RCC 7860 (cell line): ENCODE measurements at regions not wholly inside any gene's neighbourhood (a gene's known extent, or its start where the extent isn't known, plus 50 kb on each side); places are given as distances from the start of the nearest gene placed in this dataset.

Source experiments
- DNase-seq: peaks from one replicate; pipeline ENCODE4 v3.0.0-alpha.2; 2015; ENCODE audit warnings: low spot score
- FAIRE-seq: peaks from 2 replicates; lab custom pipeline; 2012; peaks lifted over from hg19 to GRCh38; lab: Jason Lieb, UNC

DNA sequence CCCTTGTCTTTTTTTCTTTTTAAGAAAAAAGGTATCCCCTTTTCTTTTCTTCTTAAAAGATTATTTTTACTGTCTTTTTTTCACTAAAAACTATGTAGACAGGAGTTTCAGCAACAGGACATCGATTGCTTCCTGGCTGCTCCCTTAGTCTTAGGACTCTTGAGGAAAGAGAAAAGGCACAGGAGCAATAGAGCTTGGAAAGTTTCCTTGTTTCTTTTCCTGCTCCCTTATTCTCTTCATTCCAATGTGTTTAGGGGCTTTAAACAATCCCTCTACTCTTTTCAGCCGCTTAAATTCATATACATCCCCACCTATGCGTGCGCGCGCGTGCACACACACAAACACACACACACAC, 182.2 kb upstream of the FOXN2 start:
- FAIRE-seq: no peak
- DNase-seq: no peak

DNA sequence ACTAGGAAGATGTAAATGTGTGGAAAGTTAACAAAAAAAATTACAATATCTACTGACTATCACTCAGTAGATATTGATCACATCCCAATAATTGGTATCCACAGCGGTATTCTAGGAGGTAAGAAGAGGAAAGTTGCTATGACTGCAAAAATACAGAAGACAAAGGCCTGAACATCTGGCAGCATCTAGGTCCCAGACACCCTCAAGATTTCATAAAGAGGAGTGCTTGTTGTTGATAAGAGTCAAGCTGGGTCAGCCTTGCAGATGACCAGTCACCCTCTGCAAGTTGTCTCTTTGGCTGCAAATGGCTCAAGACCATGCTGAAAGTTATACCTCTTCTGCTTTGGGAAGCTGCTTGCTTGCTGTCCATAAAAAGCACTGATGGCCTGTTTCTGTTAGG, 179.8 kb upstream of the FOXN2 start:
- DNase-seq: no peak

DNA sequence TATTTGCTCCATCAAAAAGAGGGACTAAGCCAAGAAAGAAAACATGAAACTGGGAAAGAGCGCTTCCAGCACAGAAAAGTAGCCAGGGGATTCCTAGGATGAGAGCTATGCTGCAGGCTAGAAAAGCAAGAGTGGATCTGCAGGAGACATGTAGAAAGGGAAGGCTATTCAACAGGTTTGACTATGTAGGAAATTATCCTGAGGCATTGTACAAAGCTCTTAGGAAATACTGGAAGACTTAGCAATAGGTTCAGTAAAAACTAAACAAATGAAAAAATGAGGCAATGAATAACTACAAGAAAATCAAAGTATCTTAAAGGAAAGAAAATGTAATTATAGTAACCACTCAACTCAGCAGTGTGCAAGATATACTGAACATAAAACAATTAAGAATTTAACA, 178.7 kb upstream of the FOXN2 start:
- DNase-seq (no peak), FAIRE-seq (no peak)

More for the DNA sequence above, 179.8 kb upstream of the FOXN2 start:
- no peak for FAIRE-seq

DNA sequence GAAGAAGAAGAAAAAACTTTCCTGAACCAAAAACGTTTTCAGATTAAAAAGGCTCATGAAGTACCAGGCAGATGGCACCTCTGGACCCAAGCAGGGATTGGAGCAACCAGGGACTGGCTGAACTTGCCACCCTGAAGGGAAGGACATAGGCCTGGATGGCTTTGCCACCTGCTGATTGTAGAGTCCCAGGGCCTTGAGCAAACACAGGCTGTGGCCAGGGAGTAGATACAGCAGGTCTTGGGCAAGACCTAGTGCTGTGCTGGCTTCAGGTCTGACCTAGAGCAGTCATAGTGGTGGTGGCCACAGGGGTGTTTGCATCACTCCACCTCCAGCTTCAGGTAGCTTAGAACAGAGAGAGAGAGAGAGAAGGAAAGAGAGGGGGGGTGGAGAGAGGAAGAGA, 176.7 kb upstream of the FOXN2 start:
- FAIRE-seq: no peak

DNA sequence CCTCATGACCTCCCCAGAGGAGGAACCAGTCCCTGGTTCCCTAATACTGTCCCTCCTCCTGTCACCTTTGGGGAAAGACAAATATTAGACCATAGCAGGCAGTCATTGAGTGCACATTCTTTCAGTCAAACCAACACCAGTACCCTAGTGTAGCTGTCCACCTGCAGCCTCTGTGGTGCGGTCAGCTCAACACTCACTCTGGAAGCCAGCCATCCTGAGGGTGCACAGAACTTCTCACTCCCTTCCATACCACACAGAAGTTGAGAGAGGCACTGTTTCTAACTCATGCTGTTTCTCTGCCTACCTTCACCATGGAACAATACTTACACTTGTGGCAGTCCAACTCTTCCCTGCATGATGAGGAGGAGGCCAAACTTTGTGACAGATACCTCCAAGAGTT, 175.6 kb upstream of the FOXN2 start:
- DNase-seq: no peak
- no peak for FAIRE-seq

More for the DNA sequence above, 176.7 kb upstream of the FOXN2 start:
- DNase-seq: no peak

DNA sequence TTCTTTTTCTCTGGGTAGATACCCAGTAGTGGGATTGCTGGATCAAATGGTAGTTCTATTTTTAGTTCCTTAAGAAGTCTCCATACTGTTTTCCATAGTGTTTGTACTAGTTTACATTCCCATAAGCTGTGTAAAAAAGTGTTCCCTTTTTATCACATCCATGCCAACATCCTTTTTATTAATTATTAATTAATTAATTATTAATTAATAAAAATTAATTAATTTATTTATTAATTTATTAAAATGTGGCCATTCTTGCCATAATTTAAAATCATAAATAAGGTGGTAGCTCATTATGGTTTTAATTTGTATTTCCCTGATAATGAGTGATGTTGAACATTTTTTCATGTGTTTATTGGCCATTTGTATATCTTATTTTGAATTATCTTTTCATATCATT, 173.9 kb upstream of the FOXN2 start:
- FAIRE-seq (peak; percentile 17), DNase-seq (no peak)

DNA sequence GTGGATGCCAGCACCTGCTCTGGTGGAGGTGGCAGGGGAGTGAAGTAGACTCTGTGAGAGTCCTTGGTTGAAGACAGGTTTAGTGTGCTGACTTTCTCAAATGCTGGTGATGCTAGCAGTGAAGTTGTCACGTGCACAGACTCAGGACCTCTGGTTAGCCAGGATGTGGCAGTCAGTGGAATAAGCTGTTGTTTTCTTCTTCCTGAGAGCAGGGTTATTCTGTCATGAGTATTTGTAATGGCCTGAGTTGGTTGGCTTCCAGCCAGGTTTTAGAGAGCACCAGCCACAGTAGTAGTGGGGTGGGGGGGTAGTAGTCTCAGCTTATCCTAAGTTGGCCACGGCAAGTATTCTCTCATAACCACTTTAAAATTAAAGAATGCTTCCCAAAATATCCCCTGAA, 169.7 kb upstream of the FOXN2 start:
- no peak for DNase-seq
- FAIRE-seq: no peak

DNA sequence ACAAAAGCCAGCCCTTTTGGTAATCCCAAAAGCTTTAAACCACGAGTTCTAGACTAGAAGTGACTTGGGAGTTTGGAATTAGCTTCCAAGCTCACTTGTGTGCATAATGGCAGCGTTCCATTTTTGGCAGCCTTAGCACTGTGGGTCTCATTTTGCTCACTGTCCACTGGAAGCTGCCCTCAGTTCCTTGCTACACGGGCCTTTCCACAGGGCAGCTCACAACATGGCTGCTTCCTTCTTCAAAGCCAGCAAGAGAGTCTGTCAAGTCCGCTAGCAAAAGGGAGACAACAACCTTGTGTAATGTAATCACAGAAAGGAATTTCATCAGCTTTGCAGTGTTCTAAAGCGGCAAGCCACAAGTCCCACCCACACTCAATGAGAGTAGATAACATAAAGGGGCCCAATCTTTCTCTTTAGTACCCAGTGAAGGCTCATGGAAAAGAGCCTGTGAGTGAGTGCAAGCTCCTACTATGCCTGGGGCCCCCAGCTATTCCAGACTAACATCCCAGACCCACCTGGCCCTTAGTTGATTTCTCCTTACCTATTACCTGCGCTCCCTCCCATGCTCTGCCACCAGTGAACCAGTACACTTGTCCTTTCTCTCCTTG, 168.5 kb upstream of the FOXN2 start:
- FAIRE-seq (no peak), DNase-seq (no peak)

DNA sequence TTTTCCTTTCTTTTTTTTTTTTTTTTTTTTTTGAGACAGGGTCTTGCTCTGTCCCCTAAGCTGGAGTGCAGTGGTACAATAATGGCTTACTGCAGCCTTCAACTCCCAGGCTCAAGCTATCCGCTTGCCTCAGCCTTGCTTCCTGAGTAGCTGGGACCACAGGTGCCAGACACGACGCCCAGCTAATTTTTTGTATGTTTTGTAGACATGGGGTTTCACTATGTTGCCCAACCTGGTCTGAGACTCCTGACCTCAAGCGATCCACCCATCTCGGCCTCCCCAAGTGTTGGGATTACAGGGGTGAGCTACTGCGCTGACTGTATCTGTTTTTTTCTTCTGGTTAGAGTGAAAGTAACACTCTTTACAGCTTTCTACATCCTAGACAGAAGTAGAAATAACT, 167.9 kb upstream of the FOXN2 start:
- FAIRE-seq: no peak
- DNase-seq: no peak

DNA sequence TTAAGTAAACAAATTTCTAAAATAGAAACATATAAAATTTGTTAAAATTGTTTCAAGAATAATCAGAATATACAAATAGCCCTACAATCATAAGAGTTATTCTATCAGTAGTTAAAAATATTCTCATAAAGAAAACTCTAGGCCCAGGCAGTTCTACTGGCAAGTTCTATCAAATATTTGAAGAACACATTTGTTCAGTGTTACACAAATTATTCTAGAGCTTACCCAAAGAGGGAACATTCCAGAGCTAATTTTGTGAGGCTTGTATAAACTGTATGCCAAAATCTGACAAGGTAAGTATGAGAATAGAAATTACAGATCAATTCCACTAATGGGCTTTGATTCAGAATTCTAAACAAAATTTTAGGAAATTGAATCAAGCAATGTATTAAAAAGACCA, 166.8 kb upstream of the FOXN2 start:
- FAIRE-seq (no peak), DNase-seq (no peak)

DNA sequence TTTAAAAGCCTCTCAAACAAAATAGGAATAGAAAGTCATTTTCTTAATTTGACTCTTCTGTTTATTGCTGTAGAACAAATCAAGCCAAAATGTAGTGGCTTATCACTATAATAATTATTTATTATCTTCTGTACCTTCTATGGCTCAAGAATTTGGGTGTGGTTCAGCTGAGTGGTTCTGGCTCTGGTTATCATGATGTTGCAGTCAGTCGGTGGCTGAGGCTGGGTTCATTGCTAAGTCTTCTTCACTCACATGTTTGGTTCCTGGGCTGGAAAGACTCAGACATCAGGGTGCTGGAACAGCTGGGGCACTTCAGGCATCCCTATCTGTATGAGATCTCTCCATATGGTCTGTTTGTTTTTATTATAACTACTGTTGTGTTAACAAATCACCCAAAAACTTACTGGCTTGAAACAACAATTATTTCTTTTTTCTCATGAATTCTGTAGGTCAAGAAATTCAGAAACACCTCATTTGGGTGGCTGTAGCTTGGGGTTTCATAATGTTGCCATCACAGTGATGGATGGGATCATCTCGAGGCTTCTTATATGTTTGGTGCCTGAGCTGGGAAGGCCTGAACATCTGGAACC, 165.5 kb upstream of the FOXN2 start:
- FAIRE-seq (no peak), DNase-seq (no peak)

DNA sequence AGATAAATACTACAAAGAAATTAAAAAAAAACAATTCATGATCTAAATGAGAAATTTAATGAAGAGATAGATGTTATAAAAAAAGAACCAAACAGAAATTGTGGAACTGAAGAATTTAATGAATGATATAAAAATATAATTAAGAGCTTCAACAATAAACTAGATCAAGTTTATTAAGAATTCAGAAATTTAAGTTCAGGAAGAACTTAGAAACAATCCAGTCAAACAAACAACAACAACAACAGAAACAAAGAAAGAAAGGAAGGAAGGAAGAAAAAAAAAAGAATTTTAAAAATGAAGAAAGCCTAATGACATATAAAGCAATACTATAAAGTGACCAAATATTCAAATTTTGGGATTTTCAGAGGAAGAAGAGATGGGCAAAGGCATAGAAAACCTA, 157.3 kb upstream of the FOXN2 start:
- no peak for DNase-seq
- FAIRE-seq: no peak

DNA sequence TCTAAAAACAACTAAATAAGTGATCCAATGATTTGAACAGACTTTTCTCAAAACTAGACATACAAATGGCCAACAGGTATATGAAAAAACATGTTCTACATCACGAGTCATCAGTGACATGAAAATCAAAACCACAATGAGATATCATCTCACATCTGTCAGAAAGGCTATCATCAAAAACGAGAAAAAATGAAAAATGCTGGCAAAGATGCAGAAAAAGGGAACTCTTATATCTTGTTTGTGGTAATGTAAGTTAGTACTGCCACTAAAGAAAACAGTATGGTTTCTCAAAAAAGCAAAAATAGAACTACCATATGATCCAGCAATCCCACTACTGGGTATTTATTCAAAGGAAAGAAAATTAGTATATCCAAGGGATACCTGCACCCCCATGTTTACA, 152.9 kb upstream of the FOXN2 start:
- DNase-seq (no peak), FAIRE-seq (no peak)

DNA sequence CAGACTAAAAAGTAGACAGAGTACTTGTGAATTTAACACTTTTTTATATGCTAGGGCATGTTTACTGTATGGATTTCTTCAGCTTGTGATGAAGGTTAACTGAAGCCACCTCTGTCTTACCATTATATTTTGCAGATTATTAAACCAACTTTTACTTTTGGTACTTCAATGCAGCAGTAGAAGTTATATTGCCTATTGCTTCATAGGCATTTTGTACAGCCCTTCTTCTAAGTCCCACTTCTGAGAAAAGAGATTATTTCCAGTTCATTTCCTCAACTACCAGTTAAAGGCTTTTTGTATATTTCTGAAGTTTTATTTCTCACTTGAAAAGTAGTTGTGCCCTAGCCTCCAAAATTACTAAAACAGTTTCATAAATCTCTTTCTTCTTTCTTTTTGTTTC, 151.7 kb upstream of the FOXN2 start:
- no peak for FAIRE-seq
- DNase-seq: no peak

DNA sequence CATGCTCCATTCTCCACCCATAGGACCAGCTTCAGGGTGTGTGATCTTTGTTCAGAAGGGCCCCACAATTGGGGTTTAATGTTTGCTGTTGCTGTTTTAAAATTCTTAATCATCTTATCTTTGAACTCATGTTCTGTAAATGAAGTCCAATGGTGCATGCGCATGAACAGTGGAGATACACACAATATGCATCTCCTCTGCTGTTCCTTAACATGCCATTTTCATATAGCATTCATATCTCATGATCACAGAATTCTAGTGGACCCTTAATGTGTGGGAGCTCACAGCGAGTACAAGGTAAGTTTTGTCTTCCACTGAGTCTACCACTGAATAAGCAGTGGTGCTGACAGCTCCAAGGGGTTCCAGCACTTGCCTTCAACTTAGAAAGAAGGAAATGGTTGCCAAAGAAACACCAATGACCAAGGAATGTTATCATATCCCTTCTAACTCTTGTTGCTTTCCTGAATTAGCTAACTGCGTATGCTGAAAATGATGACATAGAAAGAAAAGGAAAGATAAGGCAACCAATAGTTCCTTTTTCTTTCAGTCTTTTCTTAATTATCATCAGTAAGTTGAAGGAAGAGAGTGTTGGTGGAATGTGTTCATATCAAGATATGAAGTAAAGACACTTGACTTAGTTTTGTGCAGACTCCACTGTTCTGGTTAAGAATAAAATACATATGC, 149.3 kb upstream of the FOXN2 start:
- no peak for DNase-seq
- FAIRE-seq: no peak

DNA sequence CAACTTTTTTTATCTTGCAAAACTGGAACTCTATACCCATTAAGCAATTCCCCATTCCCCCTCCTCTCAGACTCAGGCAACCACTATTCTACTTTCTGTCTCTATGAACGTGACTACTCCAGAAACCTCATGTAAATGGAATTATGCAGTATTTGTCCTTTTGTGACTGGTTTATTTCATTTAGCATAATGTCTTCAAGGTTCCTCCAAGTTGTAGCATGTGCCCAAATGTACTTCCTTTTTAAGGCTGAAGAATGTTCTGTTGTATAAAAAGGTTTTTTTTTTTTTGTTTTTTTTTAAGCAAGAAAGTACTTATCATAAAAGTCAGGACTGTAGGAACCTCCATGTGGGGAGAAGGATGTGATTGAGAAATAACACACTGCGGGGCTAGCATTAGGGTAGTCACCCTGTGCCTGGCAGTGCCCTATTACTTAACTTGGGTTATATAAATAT, 145.3 kb upstream of the FOXN2 start:
- DNase-seq (no peak), FAIRE-seq (no peak)

DNA sequence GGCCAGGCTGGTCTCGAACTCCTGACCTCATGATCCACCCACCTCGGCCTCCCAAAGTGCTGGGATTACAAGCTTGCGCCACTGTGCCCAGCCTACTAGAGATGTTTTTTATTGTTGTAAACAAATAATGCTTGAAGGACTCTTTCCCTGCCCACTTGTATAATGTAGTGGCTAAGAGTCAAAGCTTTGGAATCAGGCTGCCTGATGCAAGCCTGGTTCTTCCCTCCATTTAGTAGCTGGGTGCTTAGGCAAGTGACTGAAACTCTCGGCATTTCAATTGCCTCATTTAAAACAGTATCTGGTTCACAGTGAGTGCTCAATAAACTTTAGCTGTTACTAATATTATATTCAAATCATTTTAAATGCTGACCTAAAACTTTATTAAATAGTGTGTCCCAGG, 144.2 kb upstream of the FOXN2 start:
- FAIRE-seq (no peak), DNase-seq (no peak)

DNA sequence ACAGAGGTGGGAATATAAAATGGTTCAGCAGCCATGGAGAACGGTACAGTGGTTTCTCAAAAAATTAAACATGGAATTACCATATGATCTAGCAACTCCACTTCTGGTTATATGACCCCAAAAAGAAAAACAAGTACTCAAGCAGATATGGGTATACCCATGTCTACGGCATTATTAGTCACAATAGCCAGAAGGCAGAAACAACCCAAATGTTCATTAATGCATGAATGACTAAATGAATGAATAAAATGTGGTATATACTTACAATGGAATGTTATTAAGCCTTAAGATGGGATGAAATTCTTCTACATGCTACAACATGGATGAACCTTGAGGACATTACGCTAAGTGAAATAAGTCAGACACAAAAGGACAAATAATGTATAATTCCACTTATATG, 141.3 kb upstream of the FOXN2 start:
- DNase-seq: no peak
- FAIRE-seq: no peak

DNA sequence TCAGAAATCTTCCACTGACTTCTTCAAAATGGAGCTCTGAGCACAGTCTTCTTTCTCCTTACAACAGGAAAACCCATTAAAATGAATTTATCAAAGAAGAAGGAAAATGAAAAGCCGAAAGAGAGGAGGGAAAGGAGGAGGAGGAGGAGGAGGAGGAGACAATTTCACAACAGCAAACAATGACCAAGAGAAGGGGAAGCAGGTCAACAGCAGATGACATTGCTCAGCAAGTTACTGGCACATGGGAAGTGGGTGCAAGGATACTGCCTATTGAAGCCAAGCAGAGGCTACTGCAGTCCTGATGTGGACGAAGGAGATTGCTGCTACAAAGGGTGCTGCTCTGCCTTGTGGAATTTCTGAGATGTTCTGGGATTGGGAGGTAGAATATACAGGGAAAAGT, 140.0 kb upstream of the FOXN2 start:
- DNase-seq (no peak), FAIRE-seq (no peak)

DNA sequence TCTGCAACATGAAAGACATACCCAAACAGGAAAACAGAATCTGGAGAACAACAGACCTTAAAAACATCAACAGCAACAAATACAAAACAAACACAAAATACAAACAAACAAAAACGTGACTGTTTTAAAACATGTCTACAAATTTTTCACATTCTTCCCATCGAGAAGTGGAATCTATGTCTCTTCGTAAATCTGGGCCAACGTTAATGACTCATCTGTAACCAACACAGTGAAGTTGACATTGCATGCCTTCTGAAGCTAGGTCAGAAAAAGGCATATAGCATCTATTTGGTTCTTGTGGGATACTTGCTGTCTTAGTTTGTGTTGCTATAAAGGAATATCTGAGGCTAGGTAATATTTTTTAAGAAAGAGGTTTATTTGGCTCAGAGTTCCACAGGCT, 139.2 kb upstream of the FOXN2 start:
- FAIRE-seq (no peak), DNase-seq (no peak)

DNA sequence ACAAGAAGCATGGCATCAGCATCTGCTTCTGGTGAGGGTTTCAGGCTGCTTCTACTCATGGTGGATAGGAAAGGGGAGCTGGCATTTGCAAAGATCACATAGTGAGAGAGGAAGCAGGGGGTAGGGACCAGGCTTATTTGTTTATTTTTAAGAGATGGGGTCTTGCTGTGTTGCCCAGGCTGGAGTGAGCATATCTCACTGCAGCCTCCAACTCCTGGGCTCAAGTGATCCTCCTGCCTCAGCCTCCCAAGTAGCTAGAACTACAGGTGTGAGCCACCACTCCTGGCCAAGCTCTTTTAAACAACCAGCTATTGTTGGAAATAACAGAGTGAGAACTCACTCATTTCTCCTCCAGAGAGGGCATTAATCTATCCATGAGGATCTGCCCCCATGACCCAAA, 138.8 kb upstream of the FOXN2 start:
- DNase-seq (no peak), FAIRE-seq (no peak)

DNA sequence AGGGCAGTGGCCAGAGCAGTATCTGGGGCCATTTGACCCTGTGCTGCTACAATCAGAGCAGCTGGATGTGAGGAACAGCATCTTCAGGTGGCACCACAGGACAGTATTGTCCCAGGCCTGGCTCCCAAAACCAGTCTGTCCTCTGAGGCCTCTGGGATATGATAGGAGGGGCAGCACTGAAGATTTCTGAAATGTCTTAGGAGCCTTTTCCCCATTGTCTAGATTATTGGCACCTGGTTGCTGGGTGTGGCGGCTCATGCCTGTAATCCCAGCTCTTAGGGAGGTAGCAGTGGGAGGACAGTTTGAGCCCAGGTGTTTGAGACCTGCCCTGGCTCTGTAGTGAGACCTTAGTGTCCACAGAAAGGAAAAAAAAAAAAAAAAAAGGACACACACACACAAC, 137.6 kb upstream of the FOXN2 start:
- FAIRE-seq (no peak), DNase-seq (no peak)

DNA sequence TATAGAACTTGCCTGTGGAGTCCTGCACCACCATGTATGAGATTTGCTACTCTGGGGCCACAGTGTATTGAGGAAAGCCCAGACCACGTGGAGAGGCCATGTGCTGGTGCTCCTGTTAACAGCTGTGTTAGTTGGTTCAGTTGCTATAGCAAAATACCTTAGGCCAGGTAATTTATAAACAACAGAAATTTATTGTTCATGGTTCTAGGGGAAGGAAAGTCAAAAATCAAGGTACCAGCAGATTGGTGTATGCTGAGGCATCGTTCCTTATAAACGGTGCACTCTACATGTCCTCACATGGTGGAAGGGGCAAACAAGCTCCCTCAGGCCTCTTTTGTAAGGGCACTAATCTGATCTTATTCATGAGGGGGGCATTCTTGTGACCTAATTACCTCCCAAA, 135.9 kb upstream of the FOXN2 start:
- no peak for FAIRE-seq
- DNase-seq: no peak
